GM12892 (cell line): ENCODE measurements at regions not wholly inside any gene's neighbourhood (a gene's known extent, or its start where the extent isn't known, plus 50 kb on each side); places are given as distances from the start of the nearest gene placed in this dataset.

ENCODE experiments used
- POLR2A ChIP-seq: IDR thresholded peaks from 2 replicates; pipeline ENCODE4 v1.6.1; 2011; ENCODE audit warnings: low read depth, low read length, control low read depth
- POLR2AphosphoS5 ChIP-seq: IDR thresholded peaks from 2 replicates; pipeline ENCODE4 v1.6.1; 2011; ENCODE audit warnings: low read depth, low read length, control low read depth
- TAF1 ChIP-seq: IDR thresholded peaks from 2 replicates; pipeline ENCODE4 v1.6.1; 2011; ENCODE audit warnings: low read depth, mild to moderate bottlenecking, control low read depth, low read length, borderline replicate concordance

- TF ChIP-seq POLR2A (no peak), POLR2AphosphoS5 (no peak), TAF1 (no peak)
Observed at GRCh38 chr11:116172156-116172555, 600.6 kb downstream of the BUD13 start.
